ENCODE measurements at regions not wholly inside any gene's neighbourhood (a gene's known extent, or its start where the extent isn't known, plus 50 kb on each side); places are given as distances from the start of the nearest gene placed in this dataset.

DNA sequence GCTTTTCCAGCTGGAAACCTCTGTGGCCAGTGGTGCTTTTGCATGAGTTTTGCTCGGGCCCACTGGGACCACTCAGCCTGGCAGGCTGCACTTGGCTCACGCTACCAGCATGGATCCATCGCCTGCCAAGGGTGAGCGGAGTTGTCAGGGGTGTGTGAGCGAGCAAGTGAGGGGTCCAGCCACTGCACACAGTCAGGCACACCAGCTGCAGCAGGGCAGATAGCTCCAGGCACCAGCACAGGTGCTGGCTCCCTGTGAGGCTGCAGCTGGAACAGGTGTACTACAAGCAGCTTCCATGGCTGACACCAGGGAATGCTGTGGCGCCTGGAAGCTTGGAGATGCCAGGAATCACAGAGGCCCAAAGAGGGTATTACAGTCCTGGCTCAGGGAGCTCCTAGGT lies 391.2 kb upstream of the SGCD start:
- H3K27ac ChIP-seq (ENCODE audit: insufficient read depth, low read depth, low read length): no peak overlapping the region
- DNase-seq (ENCODE audit: low read depth, low spot score): no peak
- H3K4me3 ChIP-seq (replicated peaks in 1 of 3; ENCODE audit: insufficient read depth in 1 of 3, low read depth in 1 of 3, low read length in 3 of 3): no peak overlapping the region
- peaks cover 2% of the 10 kb centered on the region for H3K9me3 ChIP-seq (replicated peaks; ENCODE audit: control insufficient read depth, insufficient read depth, low read length)
- no peak for FAIRE-seq
- CTCF ChIA-PET: no interaction called here
- no peaks in the 10 kb centered on the region for H3K4me1 ChIP-seq (ENCODE audit: control insufficient read depth, extremely low read depth, insufficient read depth, low read length)
- H3K79me2 ChIP-seq (ENCODE audit: control insufficient read depth, insufficient read depth, low read length): no peaks in the 10 kb centered on the region
- H3K9ac ChIP-seq (replicated peaks; ENCODE audit: extremely low read depth, insufficient read depth, low read length): no peak overlapping the region
- no peak overlapping the region for H3K4me2 ChIP-seq (ENCODE audit: insufficient read depth, low read length)
- TF ChIP-seq POLR2AphosphoS5 (IDR thresholded peaks at IDR 0.05; ENCODE audit: insufficient read depth, low read depth, low read length) (no peak), JUN (IDR thresholded peaks at IDR 0.05; ENCODE audit: borderline replicate concordance, insufficient read depth, insufficient read length, low read depth) (no peak), EZH2 (IDR thresholded peaks at IDR 0.05; ENCODE audit: borderline replicate concordance, low read depth, low read length, severe bottlenecking) (no peak), MYC (IDR thresholded peaks at IDR 0.05; ENCODE audit: low read depth, low read length) (no peak)
- H4K20me1 ChIP-seq (replicated peaks; ENCODE audit: control insufficient read depth, extremely low read depth, insufficient read depth, low read length): no peaks in the 10 kb centered on the region
- BruUV-seq (replicated peaks): no TSS peak
- no peaks in the 10 kb centered on the region for H3K9me1 ChIP-seq (replicated peaks; ENCODE audit: control insufficient read depth, extremely low read depth, insufficient read depth, low read length)
- H3K27me3 ChIP-seq (ENCODE audit: control insufficient read depth in 2 of 2, insufficient read depth in 2 of 2, low read length in 2 of 2): no peaks in the 10 kb centered on the region
- no peaks in the 10 kb centered on the region for H3K36me3 ChIP-seq (ENCODE audit: control insufficient read depth in 2 of 2, extremely low read depth in 1 of 2, insufficient read depth in 2 of 2, low read length in 2 of 2)
- intact Hi-C loops (cut with micrococcal nuclease): no loop called here
- dilution Hi-C loops (cut with MboI; ENCODE audit: extremely low pct_ligation_motif_present, low sequenced_read_pairs): no loop called here
- POLR2A ChIA-PET: no interaction called here
- H2AFZ ChIP-seq (ENCODE audit: low read depth, low read length): no peak overlapping the region

DNA sequence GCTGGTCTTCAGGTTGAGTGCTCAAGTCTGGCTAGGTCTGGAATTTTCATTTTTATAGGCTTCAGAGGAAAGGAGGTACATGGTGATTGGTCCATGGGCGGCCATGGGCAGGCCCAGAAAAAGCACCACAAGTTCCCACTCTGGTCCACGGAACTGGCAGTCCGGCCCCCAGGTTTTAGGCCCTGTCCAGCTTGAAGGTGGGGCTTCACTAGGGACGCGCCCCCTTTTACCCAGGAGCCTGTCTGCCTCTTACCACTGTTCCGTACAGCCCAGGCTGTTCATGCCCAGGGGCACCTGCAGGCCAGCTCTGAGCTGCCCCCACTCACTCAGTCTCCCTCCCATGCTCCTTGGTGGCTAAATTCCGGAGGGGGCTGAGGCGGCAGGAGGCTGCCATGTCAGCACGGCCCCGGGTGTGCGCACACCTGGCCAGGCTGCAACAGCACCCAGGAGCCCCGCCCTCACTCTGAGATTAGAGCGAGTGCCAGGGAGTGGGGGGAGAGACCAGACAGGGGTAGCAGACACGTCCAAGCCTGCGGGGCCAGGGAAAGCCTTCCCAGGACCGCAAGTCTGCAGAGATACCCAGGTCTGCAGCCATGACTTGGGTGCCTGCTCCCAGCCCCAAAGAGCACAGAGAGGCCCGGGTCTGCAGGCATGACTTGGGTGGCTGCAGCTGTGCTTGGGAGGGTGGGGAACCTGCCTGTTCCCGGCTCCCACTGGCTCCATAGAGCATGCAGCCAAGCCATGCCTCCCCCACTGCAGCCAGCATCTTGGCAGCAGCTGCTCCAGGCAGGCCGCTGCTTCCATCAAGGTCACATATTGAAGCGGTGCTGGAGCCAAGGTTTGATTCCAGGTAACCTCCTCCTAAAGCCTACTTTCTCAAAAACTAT lies 390.2 kb upstream of the SGCD start:
- DNase-seq (ENCODE audit: low read depth, low spot score) (no peak), FAIRE-seq (no peak)
- dilution Hi-C loops (cut with MboI; ENCODE audit: extremely low pct_ligation_motif_present, low sequenced_read_pairs): no loop called here
- Histone ChIP-seq H4K20me1 (replicated peaks; ENCODE audit: control insufficient read depth, extremely low read depth, insufficient read depth, low read length) (no peaks in the 10 kb centered on the region), H3K9me1 (replicated peaks; ENCODE audit: control insufficient read depth, extremely low read depth, insufficient read depth, low read length) (no peaks in the 10 kb centered on the region), H3K4me1 (ENCODE audit: control insufficient read depth, extremely low read depth, insufficient read depth, low read length) (no peaks in the 10 kb centered on the region), H3K79me2 (ENCODE audit: control insufficient read depth, insufficient read depth, low read length) (no peaks in the 10 kb centered on the region), H3K9ac (replicated peaks; ENCODE audit: extremely low read depth, insufficient read depth, low read length) (no peak overlapping the region), H3K9me3 (replicated peaks; ENCODE audit: control insufficient read depth, insufficient read depth, low read length) (peaks cover under 1% of the 10 kb centered on the region), H3K4me2 (ENCODE audit: insufficient read depth, low read length) (no peak overlapping the region), H3K27ac (ENCODE audit: insufficient read depth, low read depth, low read length) (no peak overlapping the region), H3K27me3 (ENCODE audit: control insufficient read depth in 2 of 2, insufficient read depth in 2 of 2, low read length in 2 of 2) (no peaks in the 10 kb centered on the region), H3K36me3 (ENCODE audit: control insufficient read depth in 2 of 2, extremely low read depth in 1 of 2, insufficient read depth in 2 of 2, low read length in 2 of 2) (no peaks in the 10 kb centered on the region), H2AFZ (ENCODE audit: low read depth, low read length) (no peak overlapping the region), H3K4me3 (replicated peaks in 1 of 3; ENCODE audit: insufficient read depth in 1 of 3, low read depth in 1 of 3, low read length in 3 of 3) (no peak overlapping the region)
- ChIA-PET CTCF (no interaction called here), POLR2A (no interaction called here)
- intact Hi-C loops (cut with micrococcal nuclease): no loop called here
- TF ChIP-seq FOS (IDR thresholded peaks at IDR 0.05; ENCODE audit: borderline replicate concordance, insufficient read depth, low read length) (no peak), GATA2 (IDR thresholded peaks at IDR 0.05; ENCODE audit: insufficient read depth, insufficient read length, low read depth, low read length) (no peak), POLR2AphosphoS5 (IDR thresholded peaks at IDR 0.05; ENCODE audit: insufficient read depth, low read depth, low read length) (no peak), POLR2A (IDR thresholded peaks at IDR 0.05; ENCODE audit: low read depth, low read length) (no peak), JUN (IDR thresholded peaks at IDR 0.05; ENCODE audit: borderline replicate concordance, insufficient read depth, insufficient read length, low read depth) (no peak), EZH2 (IDR thresholded peaks at IDR 0.05; ENCODE audit: borderline replicate concordance, low read depth, low read length, severe bottlenecking) (no peak), MYC (IDR thresholded peaks at IDR 0.05; ENCODE audit: low read depth, low read length) (no peak)
- TF ChIP-seq, protein P1, sequence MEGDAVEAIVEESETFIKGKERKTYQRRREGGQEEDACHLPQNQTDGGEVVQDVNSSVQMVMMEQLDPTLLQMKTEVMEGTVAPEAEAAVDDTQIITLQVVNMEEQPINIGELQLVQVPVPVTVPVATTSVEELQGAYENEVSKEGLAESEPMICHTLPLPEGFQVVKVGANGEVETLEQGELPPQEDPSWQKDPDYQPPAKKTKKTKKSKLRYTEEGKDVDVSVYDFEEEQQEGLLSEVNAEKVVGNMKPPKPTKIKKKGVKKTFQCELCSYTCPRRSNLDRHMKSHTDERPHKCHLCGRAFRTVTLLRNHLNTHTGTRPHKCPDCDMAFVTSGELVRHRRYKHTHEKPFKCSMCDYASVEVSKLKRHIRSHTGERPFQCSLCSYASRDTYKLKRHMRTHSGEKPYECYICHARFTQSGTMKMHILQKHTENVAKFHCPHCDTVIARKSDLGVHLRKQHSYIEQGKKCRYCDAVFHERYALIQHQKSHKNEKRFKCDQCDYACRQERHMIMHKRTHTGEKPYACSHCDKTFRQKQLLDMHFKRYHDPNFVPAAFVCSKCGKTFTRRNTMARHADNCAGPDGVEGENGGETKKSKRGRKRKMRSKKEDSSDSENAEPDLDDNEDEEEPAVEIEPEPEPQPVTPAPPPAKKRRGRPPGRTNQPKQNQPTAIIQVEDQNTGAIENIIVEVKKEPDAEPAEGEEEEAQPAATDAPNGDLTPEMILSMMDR (IDR thresholded peaks at IDR 0.05; ENCODE audit: extremely low read depth in 1 of 2, insufficient read depth in 1 of 2, low read depth in 1 of 2, low read length in 2 of 2): no peak
- TF ChIP-seq, protein P2, sequence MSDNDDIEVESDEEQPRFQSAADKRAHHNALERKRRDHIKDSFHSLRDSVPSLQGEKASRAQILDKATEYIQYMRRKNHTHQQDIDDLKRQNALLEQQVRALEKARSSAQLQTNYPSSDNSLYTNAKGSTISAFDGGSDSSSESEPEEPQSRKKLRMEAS (IDR thresholded peaks at IDR 0.05; ENCODE audit: insufficient read depth, insufficient read length): no peak
- BruUV-seq (replicated peaks): no TSS peak

All from endothelial cell of umbilical vein (primary cell).